A673 (cell line): ENCODE measurements at regions not wholly inside any gene's neighbourhood (a gene's known extent, or its start where the extent isn't known, plus 50 kb on each side); places are given as distances from the start of the nearest gene placed in this dataset.

Experiments used
- BruUV-seq: library from RNA; stranded (reverse); fragments of 400-500 nt; replicated peaks from 2 replicates; lab custom pipeline; 2021; lab: Mats Ljungman, UMichigan
- CTCF ChIA-PET: fragments of 300-600 bp; sonication (Branson Sonifier 250); formaldehyde crosslinking; loops from one replicate; lab custom pipeline; 2022; ENCODE audit warnings: antibody characterized with exemption; lab: Charles Lee
- POLR2A ChIA-PET: fragments of 300-600 bp; sonication (Branson Sonifier 250); formaldehyde crosslinking; loops from one replicate; lab custom pipeline; 2022; ENCODE audit warnings: antibody characterized with exemption; ENCODE audit not compliant: low non-redundant PET; lab: Charles Lee
- DNase-seq: peaks from one replicate; pipeline ENCODE4 v3.0.0-alpha.2; 2015; ENCODE audit warnings: low spot score
- H3K27ac ChIP-seq: fragments of 200-600 bp; sonication (generic); 2 replicates; pipeline ENCODE4 v1.5.1; 2016; ENCODE audit warnings: mixed run types, low read depth, mild to moderate bottlenecking, mixed read lengths, antibody characterized with exemption, low read length; ENCODE audit not compliant: poor library complexity, severe bottlenecking
- H3K27me3 ChIP-seq: fragments of 200-600 bp; sonication (generic); replicated peaks from 2 replicates; pipeline ENCODE4 v1.6.1; 2017; ENCODE audit warnings: mixed run types, low read depth, mild to moderate bottlenecking, mixed read lengths, antibody characterized with exemption, low read length; ENCODE audit not compliant: insufficient read depth, poor library complexity
- H3K36me3 ChIP-seq: fragments of 200-600 bp; sonication (generic); 2 replicates; pipeline ENCODE4 v1.6.1; 2016; ENCODE audit warnings: mixed run types, mild to moderate bottlenecking, mixed read lengths, antibody characterized with exemption, low read length; ENCODE audit not compliant: insufficient read depth, poor library complexity, severe bottlenecking
- H3K4me1 ChIP-seq: fragments of 200-600 bp; sonication (generic); 2 replicates; pipeline ENCODE4 v1.6.1; 2017; ENCODE audit warnings: mixed run types, mild to moderate bottlenecking, mixed read lengths, antibody characterized with exemption, low read length; ENCODE audit not compliant: insufficient read depth, poor library complexity, severe bottlenecking
- H3K4me3 ChIP-seq: fragments of 200-600 bp; sonication (generic); 2 replicates; pipeline ENCODE4 v1.5.1; 2016; ENCODE audit warnings: low read depth, mixed run types, mild to moderate bottlenecking, mixed read lengths, low read length; ENCODE audit not compliant: poor library complexity, severe bottlenecking
- H3K9me3 ChIP-seq: fragments of 200-600 bp; sonication (generic); 2 replicates; pipeline ENCODE4 v1.6.1; 2016; ENCODE audit warnings: mixed run types, low read depth, mild to moderate bottlenecking, mixed read lengths, antibody characterized with exemption, low read length; ENCODE audit not compliant: poor library complexity, severe bottlenecking
- CTCF ChIP-seq: fragments of 300-800, 200-600 bp; sonication (generic); conservative IDR thresholded peaks from 2 replicates; pipeline ENCODE4 v1.5.1; 2017; ENCODE audit warnings: low read depth, mild to moderate bottlenecking, antibody characterized with exemption, low read length, moderate library complexity, mixed read lengths
- EZH2 ChIP-seq: fragments of 200-600 bp; sonication (generic); IDR thresholded peaks from 2 replicates; pipeline ENCODE4 v1.6.1; 2017; ENCODE audit warnings: borderline replicate concordance, low read depth, mild to moderate bottlenecking, mixed read lengths, antibody characterized with exemption, low read length; ENCODE audit not compliant: poor library complexity, severe bottlenecking
- intact Hi-C: fragments of 100-400 bp; cut with micrococcal nuclease; formaldehyde crosslinking; loops from one replicate; pipeline ENCODE4 v1.10.0; 2022; ENCODE audit not compliant: unreplicated experiment

- H3K27ac ChIP-seq = no peak overlapping the region
- CTCF ChIA-PET = no interaction called here
- no peaks in the 10 kb centered on the region for H3K4me1 ChIP-seq
- intact Hi-C loops = no loop called here
- H3K36me3 ChIP-seq = no peaks in the 10 kb centered on the region
- no peaks in the 10 kb centered on the region for H3K9me3 ChIP-seq
- no peak overlapping the region for H3K4me3 ChIP-seq
- H3K27me3 ChIP-seq = no peaks in the 10 kb centered on the region
- TF ChIP-seq CTCF (no peak), EZH2 (no peak)
- no TSS peak for BruUV-seq
- POLR2A ChIA-PET = no interaction called here
- DNase-seq = no peak
Measured at GRCh38 chr5:173760461-173761177, 127.5 kb upstream of the CPEB4 start.

- ChIA-PET CTCF (no interaction called here), POLR2A (no interaction called here)
- H3K27ac ChIP-seq = no peak overlapping the region
- H3K36me3 ChIP-seq = no peaks in the 10 kb centered on the region
- DNase-seq = no peak
- H3K4me3 ChIP-seq = no peak overlapping the region
- H3K27me3 ChIP-seq = no peaks in the 10 kb centered on the region
- no TSS peak for BruUV-seq
- intact Hi-C loops = no loop called here
- H3K9me3 ChIP-seq = no peaks in the 10 kb centered on the region
- H3K4me1 ChIP-seq = no peaks in the 10 kb centered on the region
- no peak for TF ChIP-seq EZH2
- TF ChIP-seq CTCF = no peak
Measured at GRCh38 chr5:173761178-173761513, 127.0 kb upstream of the CPEB4 start.

GRCh38 chr5:173762045-173762444, 126.1 kb upstream of the CPEB4 start:
- BruUV-seq = no TSS peak
- POLR2A ChIA-PET = no interaction called here
- intact Hi-C loops = no loop called here
- Histone ChIP-seq H3K36me3 (no peaks in the 10 kb centered on the region), H3K27ac (no peak overlapping the region), H3K4me1 (no peaks in the 10 kb centered on the region), H3K4me3 (no peak overlapping the region), H3K27me3 (no peaks in the 10 kb centered on the region), H3K9me3 (no peaks in the 10 kb centered on the region)
- no peak for DNase-seq
- CTCF ChIA-PET = no interaction called here
- no peak for TF ChIP-seq EZH2
- no peak for TF ChIP-seq CTCF
